Cardiac muscle cell (in vitro differentiated cells and primary cell): ENCODE measurements at regions not wholly inside any gene's neighbourhood (a gene's known extent, or its start where the extent isn't known, plus 50 kb on each side); places are given as distances from the start of the nearest gene placed in this dataset.
A peak's percentile ranks its signal among the peaks of the same experiment; 100 is the strongest.

Source experiments
- DNase-seq, 2 donors: peaks; one replicate each; pipeline versions ENCODE4 v3.0.0 to v3.0.0-alpha.2; 2010 to 2017; ENCODE audit warnings: low read depth in 1 of 2, low spot score in 1 of 2
- H3K27ac ChIP-seq: fragments of 200-600 bp; sonication (generic); 2 replicates; pipeline ENCODE4 v1.5.1; 2016
- H3K27me3 ChIP-seq: fragments of 200-600 bp; sonication (generic); 2 replicates; pipeline ENCODE4 v1.6.0; 2016; ENCODE audit warnings: control low read depth
- H3K36me3 ChIP-seq: fragments of 200-600 bp; sonication (generic); 2 replicates; pipeline ENCODE4 v1.5.1; 2016; ENCODE audit warnings: control low read depth
- H3K4me1 ChIP-seq: fragments of 200-600 bp; sonication (generic); 2 replicates; pipeline ENCODE4 v1.8.1; 2017; ENCODE audit warnings: low read depth, mild to moderate bottlenecking, mixed run types
- H3K4me3 ChIP-seq: fragments of 200-600 bp; sonication (generic); 2 replicates; pipeline ENCODE4 v1.5.1; 2016; ENCODE audit warnings: mild to moderate bottlenecking
- H3K9me3 ChIP-seq: fragments of 200-600 bp; sonication (generic); 2 replicates; pipeline ENCODE4 v1.5.1; 2017; ENCODE audit warnings: low read depth, mild to moderate bottlenecking, control low read depth
- TF ChIP-seq, protein P1 (sequence below): IDR thresholded peaks from 2 replicates; pipeline ENCODE4 v1.5.1; 2012; ENCODE audit warnings: low read depth, mild to moderate bottlenecking, low read length

DNA sequence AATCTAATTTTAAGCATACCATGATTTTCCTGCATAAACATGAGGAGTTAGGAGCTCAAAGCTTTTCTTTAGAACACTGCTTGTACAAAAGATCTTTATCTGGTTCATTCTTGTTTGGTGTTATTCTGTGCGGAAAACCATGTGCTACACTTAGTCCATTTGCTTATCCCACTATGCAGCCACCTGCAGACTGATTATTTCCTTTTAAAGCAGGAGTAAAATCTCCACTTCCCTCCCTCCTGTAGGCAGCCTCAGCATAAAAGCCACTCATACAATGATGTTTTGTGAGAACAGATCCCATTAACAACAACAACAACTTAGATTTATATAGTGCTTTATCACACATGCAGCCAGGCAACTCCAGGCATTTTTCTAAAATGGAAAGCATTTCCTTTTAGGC lies 355.3 kb upstream of the NEGR1 start:
- no peaks in the 10 kb centered on the region for H3K36me3 ChIP-seq
- H3K9me3 ChIP-seq = no peaks in the 10 kb centered on the region
- TF ChIP-seq, protein P1, sequence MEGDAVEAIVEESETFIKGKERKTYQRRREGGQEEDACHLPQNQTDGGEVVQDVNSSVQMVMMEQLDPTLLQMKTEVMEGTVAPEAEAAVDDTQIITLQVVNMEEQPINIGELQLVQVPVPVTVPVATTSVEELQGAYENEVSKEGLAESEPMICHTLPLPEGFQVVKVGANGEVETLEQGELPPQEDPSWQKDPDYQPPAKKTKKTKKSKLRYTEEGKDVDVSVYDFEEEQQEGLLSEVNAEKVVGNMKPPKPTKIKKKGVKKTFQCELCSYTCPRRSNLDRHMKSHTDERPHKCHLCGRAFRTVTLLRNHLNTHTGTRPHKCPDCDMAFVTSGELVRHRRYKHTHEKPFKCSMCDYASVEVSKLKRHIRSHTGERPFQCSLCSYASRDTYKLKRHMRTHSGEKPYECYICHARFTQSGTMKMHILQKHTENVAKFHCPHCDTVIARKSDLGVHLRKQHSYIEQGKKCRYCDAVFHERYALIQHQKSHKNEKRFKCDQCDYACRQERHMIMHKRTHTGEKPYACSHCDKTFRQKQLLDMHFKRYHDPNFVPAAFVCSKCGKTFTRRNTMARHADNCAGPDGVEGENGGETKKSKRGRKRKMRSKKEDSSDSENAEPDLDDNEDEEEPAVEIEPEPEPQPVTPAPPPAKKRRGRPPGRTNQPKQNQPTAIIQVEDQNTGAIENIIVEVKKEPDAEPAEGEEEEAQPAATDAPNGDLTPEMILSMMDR = no peak
- H3K27me3 ChIP-seq = no peaks in the 10 kb centered on the region
- H3K27ac ChIP-seq = no peak overlapping the region
- no peak overlapping the region for H3K4me3 ChIP-seq
- H3K4me1 ChIP-seq = no peaks in the 10 kb centered on the region
- no peak for DNase-seq

DNA sequence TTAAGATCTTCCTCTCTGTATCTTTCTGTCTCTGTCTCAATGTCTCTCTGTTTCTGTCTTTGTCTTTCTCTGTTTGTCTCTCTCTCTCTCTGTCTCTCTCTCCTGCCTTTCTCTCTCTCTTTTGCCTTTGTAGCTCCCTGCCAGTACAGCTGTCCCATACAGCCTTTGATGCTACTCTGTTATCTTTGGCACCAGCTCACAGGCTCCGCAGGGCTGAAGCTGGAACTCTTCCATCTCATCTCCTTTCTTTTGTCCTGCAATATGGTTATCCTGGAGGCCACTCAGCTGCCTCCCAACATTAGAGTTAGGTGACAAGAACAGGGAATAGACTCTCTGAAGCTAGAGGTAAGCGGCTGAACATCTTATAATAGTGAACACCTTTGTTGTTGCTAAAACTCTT lies 354.3 kb upstream of the NEGR1 start:
- Histone ChIP-seq H3K36me3 (no peaks in the 10 kb centered on the region), H3K27me3 (no peaks in the 10 kb centered on the region), H3K27ac (no peak overlapping the region), H3K4me1 (no peaks in the 10 kb centered on the region), H3K9me3 (no peaks in the 10 kb centered on the region), H3K4me3 (no peak overlapping the region)
- TF ChIP-seq, protein P1 = no peak
- peak in 1 of 2 donors; percentile 24 for DNase-seq

DNA sequence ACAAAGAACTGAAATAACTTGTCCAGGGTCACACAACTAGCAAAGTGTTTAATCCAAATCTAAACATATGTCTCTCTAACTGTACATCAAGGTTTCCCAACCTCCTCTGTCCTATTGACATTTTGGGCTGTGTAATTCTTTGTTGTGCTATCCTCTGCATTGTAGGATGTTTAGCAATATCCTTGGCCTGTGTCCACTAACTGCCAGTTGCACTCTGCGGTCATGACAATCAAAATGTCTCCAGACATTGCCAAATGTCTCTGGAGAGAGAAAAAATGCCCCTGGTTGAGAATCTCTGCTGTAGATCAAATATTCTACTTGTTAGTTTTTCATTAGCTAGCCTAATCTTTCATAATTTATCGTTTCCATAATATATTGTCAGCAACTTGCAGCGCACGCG lies 353.4 kb upstream of the NEGR1 start:
- H3K4me1 ChIP-seq = no peaks in the 10 kb centered on the region
- H3K9me3 ChIP-seq = no peaks in the 10 kb centered on the region
- H3K36me3 ChIP-seq = no peaks in the 10 kb centered on the region
- no peaks in the 10 kb centered on the region for H3K27me3 ChIP-seq
- DNase-seq = peak in 1 of 2 donors; percentile 64
- H3K27ac ChIP-seq = no peak overlapping the region
- H3K4me3 ChIP-seq = no peak overlapping the region
- TF ChIP-seq, protein P1 = no peak

DNA sequence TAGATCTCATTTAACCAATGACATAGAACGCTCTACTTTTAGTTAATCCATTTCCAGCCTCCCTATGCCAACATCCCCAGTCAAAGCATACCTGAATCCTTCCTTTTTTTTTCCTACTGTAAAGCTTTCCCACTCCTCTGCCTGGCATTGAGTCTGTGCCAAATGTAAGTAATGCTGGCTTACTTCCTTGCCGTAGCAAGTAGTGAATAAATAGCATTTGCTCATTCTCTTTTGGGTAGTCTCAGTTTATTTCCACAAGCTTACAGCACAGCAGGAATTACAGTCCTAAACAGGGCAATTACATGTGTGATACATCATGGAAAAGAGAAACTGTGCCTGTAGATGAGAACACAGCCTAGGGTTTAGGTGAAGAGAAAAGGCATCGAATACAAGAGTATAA lies 352.6 kb upstream of the NEGR1 start:
- Histone ChIP-seq H3K27me3 (no peaks in the 10 kb centered on the region), H3K9me3 (no peaks in the 10 kb centered on the region), H3K4me3 (no peak overlapping the region), H3K36me3 (no peaks in the 10 kb centered on the region), H3K27ac (no peak overlapping the region), H3K4me1 (no peaks in the 10 kb centered on the region)
- no peak for DNase-seq
- TF ChIP-seq, protein P1 = no peak

DNA sequence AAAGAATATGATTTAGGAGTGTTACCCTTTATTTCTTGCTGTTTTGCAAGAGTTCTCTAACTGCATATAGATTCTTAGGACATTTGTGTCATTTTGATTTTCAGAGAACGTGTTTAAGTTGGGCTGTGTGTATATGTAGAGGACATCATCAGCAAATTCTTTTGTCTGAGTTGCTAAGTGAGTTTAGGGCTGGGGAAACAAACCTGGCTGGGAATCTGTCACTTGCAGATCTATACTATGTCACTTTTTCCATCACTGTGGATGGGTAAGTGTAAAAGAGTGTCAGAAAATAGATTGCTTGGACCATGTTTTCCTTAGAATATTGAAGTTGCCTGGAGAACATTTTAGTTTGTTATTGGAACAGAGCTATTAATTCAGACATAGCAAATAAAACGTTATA lies 349.1 kb upstream of the NEGR1 start:
- Histone ChIP-seq H3K36me3 (no peaks in the 10 kb centered on the region), H3K4me3 (no peak overlapping the region), H3K4me1 (no peaks in the 10 kb centered on the region), H3K9me3 (no peaks in the 10 kb centered on the region), H3K27me3 (no peaks in the 10 kb centered on the region), H3K27ac (no peak overlapping the region)
- no peak for DNase-seq
- TF ChIP-seq, protein P1 = no peak

DNA sequence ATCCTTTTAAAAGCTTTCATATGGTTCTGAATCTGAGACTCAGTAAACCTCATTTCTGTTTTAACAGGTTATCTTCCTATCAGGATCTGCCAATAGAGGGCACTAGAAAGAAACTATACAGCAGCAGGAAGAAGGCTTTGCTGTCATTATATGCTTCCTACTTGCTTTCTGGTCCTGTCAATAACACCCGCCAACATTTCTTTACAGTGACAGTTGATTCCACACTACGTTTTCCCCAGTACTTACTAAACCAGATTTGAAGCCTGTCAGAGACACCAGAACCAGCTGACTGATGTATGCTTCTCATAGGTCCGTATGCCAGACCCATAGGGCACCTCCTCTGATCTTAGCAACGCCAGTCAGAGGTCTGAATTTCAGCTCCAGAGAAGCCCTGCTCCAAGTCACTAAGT lies 341.0 kb upstream of the NEGR1 start:
- no peak overlapping the region for H3K4me3 ChIP-seq

More for the DNA sequence above, 341.0 kb upstream of the NEGR1 start:
- Histone ChIP-seq H3K36me3 (no peaks in the 10 kb centered on the region), H3K9me3 (no peaks in the 10 kb centered on the region), H3K4me1 (no peaks in the 10 kb centered on the region), H3K27ac (no peak overlapping the region), H3K27me3 (no peaks in the 10 kb centered on the region)
- TF ChIP-seq, protein P1 = peak; percentile 61
- peak; percentile 50 to 56 for DNase-seq
